Osteocyte (in vitro differentiated cells): ENCODE measurements at regions not wholly inside any gene's neighbourhood (a gene's known extent, or its start where the extent isn't known, plus 50 kb on each side); places are given as distances from the start of the nearest gene placed in this dataset.

Experiments used
- DNase-seq: peaks from one replicate; pipeline ENCODE4 v3.0.0; 2021; ENCODE audit warnings: mixed read lengths; ENCODE audit not compliant: unreplicated experiment; ENCODE audit errors: extremely low spot score
- H3K27ac Mint-ChIP-seq: one replicate; pipeline ENCODE4 v1.8.0; 2021; ENCODE audit warnings: mild to moderate bottlenecking, mixed read lengths; ENCODE audit not compliant: unreplicated experiment
- H3K27me3 Mint-ChIP-seq: one replicate; pipeline ENCODE4 v1.8.0; 2021; ENCODE audit warnings: mixed read lengths; ENCODE audit not compliant: unreplicated experiment
- H3K36me3 Mint-ChIP-seq: one replicate; pipeline ENCODE4 v1.8.0; 2021; ENCODE audit warnings: mixed read lengths; ENCODE audit not compliant: unreplicated experiment
- H3K4me1 Mint-ChIP-seq: one replicate; pipeline ENCODE4 v1.8.0; 2021; ENCODE audit warnings: mixed read lengths; ENCODE audit not compliant: unreplicated experiment
- H3K4me3 Mint-ChIP-seq: one replicate; pipeline ENCODE4 v1.8.0; 2021; ENCODE audit warnings: mild to moderate bottlenecking, moderate library complexity, mixed read lengths; ENCODE audit not compliant: unreplicated experiment
- H3K9me3 Mint-ChIP-seq: one replicate; pipeline ENCODE4 v1.8.0; 2021; ENCODE audit warnings: mixed read lengths; ENCODE audit not compliant: unreplicated experiment
- TF ChIP-seq, protein P1 (sequence below): fragments of 200-600 bp; sonication (generic); IDR thresholded peaks from 2 replicates; pipeline ENCODE4 v1.5.0; 2021; ENCODE audit warnings: antibody characterized with exemption, mild to moderate bottlenecking, moderate library complexity

DNA sequence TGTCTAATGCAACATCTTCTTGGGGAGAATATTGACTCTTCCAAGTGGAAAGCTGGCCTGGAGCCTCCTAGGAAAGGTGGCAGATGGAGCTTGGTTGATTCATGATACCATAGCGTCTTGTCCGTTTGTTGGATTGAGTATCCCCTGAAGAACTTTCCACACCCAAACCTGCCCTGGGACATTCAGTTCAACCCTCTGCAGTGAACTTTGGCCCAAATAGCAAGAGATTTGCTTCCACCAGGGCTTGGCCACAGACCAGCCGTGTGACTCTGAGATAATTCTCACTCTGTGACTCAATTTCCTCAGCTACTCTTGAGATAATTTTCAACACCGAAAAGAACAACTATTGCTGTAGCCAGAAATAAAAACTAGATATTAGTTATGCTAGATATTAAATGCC lies 108.0 kb upstream of the RAD23B start:
- Mint-ChIP-seq H3K36me3 (no peaks in the 10 kb centered on the region), H3K9me3 (no peaks in the 10 kb centered on the region), H3K4me1 (peaks cover 19% of the 10 kb centered on the region), H3K4me3 (no peak overlapping the region), H3K27ac (no peak overlapping the region), H3K27me3 (no peaks in the 10 kb centered on the region)
- TF ChIP-seq, protein P1, sequence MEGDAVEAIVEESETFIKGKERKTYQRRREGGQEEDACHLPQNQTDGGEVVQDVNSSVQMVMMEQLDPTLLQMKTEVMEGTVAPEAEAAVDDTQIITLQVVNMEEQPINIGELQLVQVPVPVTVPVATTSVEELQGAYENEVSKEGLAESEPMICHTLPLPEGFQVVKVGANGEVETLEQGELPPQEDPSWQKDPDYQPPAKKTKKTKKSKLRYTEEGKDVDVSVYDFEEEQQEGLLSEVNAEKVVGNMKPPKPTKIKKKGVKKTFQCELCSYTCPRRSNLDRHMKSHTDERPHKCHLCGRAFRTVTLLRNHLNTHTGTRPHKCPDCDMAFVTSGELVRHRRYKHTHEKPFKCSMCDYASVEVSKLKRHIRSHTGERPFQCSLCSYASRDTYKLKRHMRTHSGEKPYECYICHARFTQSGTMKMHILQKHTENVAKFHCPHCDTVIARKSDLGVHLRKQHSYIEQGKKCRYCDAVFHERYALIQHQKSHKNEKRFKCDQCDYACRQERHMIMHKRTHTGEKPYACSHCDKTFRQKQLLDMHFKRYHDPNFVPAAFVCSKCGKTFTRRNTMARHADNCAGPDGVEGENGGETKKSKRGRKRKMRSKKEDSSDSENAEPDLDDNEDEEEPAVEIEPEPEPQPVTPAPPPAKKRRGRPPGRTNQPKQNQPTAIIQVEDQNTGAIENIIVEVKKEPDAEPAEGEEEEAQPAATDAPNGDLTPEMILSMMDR, result no peak
- no peak for DNase-seq

GRCh38 chr9:107175816-107176435 lies 107.2 kb upstream of the RAD23B start:
- H3K27me3 Mint-ChIP-seq, result no peaks in the 10 kb centered on the region
- peaks cover 19% of the 10 kb centered on the region for H3K4me1 Mint-ChIP-seq
- H3K9me3 Mint-ChIP-seq, result no peaks in the 10 kb centered on the region
- no peak for DNase-seq
- no peak overlapping the region for H3K27ac Mint-ChIP-seq
- no peaks in the 10 kb centered on the region for H3K36me3 Mint-ChIP-seq
- TF ChIP-seq, protein P1, result no peak
- H3K4me3 Mint-ChIP-seq, result no peak overlapping the region

DNA sequence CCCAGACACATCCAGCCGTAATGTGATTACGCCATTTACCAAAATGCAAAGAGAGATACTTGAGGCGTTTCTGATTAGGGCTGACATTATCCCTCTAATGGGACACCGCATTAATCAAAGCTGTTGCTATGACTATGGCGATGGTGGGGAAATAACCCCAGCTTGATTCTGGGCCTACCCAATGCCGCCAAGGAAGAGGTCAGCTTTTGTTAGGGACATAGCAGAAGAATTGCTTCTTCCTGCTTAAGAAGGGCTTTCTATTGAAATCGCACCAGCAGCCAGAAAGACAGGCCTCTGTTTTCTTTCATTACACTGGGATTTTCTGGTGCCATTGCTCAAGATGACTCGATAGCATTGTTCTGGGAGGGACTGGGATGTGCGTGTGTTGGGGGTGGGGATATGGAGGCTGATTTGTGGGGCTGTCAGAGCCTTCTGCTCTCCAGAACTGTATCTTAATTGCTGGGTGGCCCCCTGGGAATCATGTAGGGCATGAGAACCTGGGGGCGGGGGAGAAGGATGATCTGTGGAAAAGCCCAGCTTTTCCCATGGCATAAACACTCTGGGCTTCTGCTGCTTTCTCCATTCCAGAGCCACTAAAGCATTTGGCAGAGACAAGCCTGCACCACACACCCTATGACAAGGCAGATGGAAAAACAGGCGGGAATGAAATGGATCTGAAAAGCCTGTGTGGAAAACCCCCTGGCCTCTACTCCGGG lies 106.5 kb upstream of the RAD23B start:
- no peaks in the 10 kb centered on the region for H3K27me3 Mint-ChIP-seq
- TF ChIP-seq, protein P1, result no peak
- peaks cover 19% of the 10 kb centered on the region for H3K4me1 Mint-ChIP-seq
- H3K27ac Mint-ChIP-seq, result peak overlapping the region; percentile 41
- H3K36me3 Mint-ChIP-seq, result no peaks in the 10 kb centered on the region
- no peak for DNase-seq
- H3K4me3 Mint-ChIP-seq, result no peak overlapping the region
- no peaks in the 10 kb centered on the region for H3K9me3 Mint-ChIP-seq

DNA sequence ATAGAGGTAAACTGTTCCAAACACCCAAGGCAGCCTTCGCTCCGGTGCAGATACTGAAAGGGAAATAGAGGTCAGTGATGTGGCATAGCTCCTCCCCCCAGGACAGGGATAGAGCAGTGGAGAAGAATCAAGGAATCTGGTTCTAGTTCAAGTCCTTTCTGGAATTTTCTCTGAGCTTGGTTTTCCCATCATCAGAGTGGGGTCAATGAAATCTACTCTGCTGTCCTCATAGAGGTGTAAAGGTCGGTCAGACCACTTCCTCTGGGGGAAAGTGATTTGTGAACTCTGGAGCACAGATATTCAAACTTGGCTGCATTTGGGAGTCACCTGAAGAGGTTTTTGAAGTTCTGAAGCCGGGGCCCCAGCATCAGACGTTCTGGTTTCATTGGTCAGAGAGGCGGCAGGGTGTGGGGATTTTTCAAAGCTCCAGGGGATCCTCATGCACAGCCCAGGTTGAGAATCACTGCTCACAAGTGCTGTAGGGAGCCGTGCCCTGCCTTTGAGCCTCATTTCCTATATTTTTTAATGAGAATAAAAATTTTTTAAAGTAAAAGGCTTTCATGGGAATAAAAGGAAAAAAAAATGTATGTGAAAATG lies 105.7 kb upstream of the RAD23B start:
- no peaks in the 10 kb centered on the region for H3K36me3 Mint-ChIP-seq
- no peak for DNase-seq
- no peaks in the 10 kb centered on the region for H3K27me3 Mint-ChIP-seq
- peaks cover 2% of the 10 kb centered on the region for H3K9me3 Mint-ChIP-seq
- H3K4me3 Mint-ChIP-seq, result no peak overlapping the region
- peaks cover 17% of the 10 kb centered on the region for H3K4me1 Mint-ChIP-seq
- H3K27ac Mint-ChIP-seq, result peak overlapping the region; percentile 41
- TF ChIP-seq, protein P1, result no peak

GRCh38 chr9:107177857-107178256 lies 105.2 kb upstream of the RAD23B start:
- no peak overlapping the region for H3K4me3 Mint-ChIP-seq
- TF ChIP-seq, protein P1, result no peak
- no peak overlapping the region for H3K27ac Mint-ChIP-seq
- no peak for DNase-seq
- peaks cover 2% of the 10 kb centered on the region for H3K36me3 Mint-ChIP-seq
- H3K9me3 Mint-ChIP-seq, result peaks cover 6% of the 10 kb centered on the region
- peaks cover 17% of the 10 kb centered on the region for H3K4me1 Mint-ChIP-seq
- no peaks in the 10 kb centered on the region for H3K27me3 Mint-ChIP-seq
